ENCODE measurements at regions not wholly inside any gene's neighbourhood (a gene's known extent, or its start where the extent isn't known, plus 50 kb on each side); places are given as distances from the start of the nearest gene placed in this dataset.

- H3K27me3 ChIP-seq (ENCODE audit: control insufficient read depth, insufficient read depth, low read length): no peaks in the 10 kb centered on the region
- TF ChIP-seq CTCF (IDR thresholded peaks at IDR 0.05; ENCODE audit: insufficient read depth, low read length, poor library complexity, severe bottlenecking): no peak
- H3K36me3 ChIP-seq (ENCODE audit: control insufficient read depth, insufficient read depth, low read length): no peaks in the 10 kb centered on the region
- no peak for DNase-seq (ENCODE audit: low read depth)
- H3K4me3 ChIP-seq (ENCODE audit: low read depth, low read length): no peak overlapping the region
Measured at GRCh38 chr12:127051139-127051538, 1215.8 kb upstream of the TMEM132C start.

- H3K36me3 ChIP-seq (ENCODE audit: control insufficient read depth, insufficient read depth, low read length): no peaks in the 10 kb centered on the region
- no peak for TF ChIP-seq CTCF (IDR thresholded peaks at IDR 0.05; ENCODE audit: insufficient read depth, low read length, poor library complexity, severe bottlenecking)
- H3K4me3 ChIP-seq (ENCODE audit: low read depth, low read length): no peak overlapping the region
- no peaks in the 10 kb centered on the region for H3K27me3 ChIP-seq (ENCODE audit: control insufficient read depth, insufficient read depth, low read length)
- DNase-seq (ENCODE audit: low read depth): no peak
Measured at GRCh38 chr12:127052511-127053232, 1214.3 kb upstream of the TMEM132C start.

- no peak for DNase-seq (ENCODE audit: low read depth)
- Histone ChIP-seq H3K4me3 (ENCODE audit: low read depth, low read length) (no peak overlapping the region), H3K36me3 (ENCODE audit: control insufficient read depth, insufficient read depth, low read length) (no peaks in the 10 kb centered on the region), H3K27me3 (ENCODE audit: control insufficient read depth, insufficient read depth, low read length) (no peaks in the 10 kb centered on the region)
- no peak for TF ChIP-seq CTCF (IDR thresholded peaks at IDR 0.05; ENCODE audit: insufficient read depth, low read length, poor library complexity, severe bottlenecking)
Measured at GRCh38 chr12:127054531-127054930, 1212.4 kb upstream of the TMEM132C start.

GRCh38 chr12:127060310-127060847 is 1206.6 kb upstream of the TMEM132C start:
- DNase-seq (ENCODE audit: low read depth): no peak
- no peak for TF ChIP-seq CTCF (IDR thresholded peaks at IDR 0.05; ENCODE audit: insufficient read depth, low read length, poor library complexity, severe bottlenecking)
- Histone ChIP-seq H3K4me3 (ENCODE audit: low read depth, low read length) (no peak overlapping the region), H3K36me3 (ENCODE audit: control insufficient read depth, insufficient read depth, low read length) (no peaks in the 10 kb centered on the region), H3K27me3 (ENCODE audit: control insufficient read depth, insufficient read depth, low read length) (no peaks in the 10 kb centered on the region)

GRCh38 chr12:127060933-127061332 is 1206.0 kb upstream of the TMEM132C start:
- Histone ChIP-seq H3K4me3 (ENCODE audit: low read depth, low read length) (no peak overlapping the region), H3K36me3 (ENCODE audit: control insufficient read depth, insufficient read depth, low read length) (no peaks in the 10 kb centered on the region), H3K27me3 (ENCODE audit: control insufficient read depth, insufficient read depth, low read length) (no peaks in the 10 kb centered on the region)
- no peak for DNase-seq (ENCODE audit: low read depth)
- no peak for TF ChIP-seq CTCF (IDR thresholded peaks at IDR 0.05; ENCODE audit: insufficient read depth, low read length, poor library complexity, severe bottlenecking)
